HG03354 (cell line): ENCODE measurements at regions not wholly inside any gene's neighbourhood (a gene's known extent, or its start where the extent isn't known, plus 50 kb on each side); places are given as distances from the start of the nearest gene placed in this dataset.

Source experiments
- ATAC-seq: cut with Tn5 transposase; IDR thresholded peaks from one replicate; pipeline ENCODE4 v1.9.1; 2021; ENCODE audit warnings: mild to moderate bottlenecking; ENCODE audit not compliant: unreplicated experiment, poor library complexity, severe bottlenecking

DNA sequence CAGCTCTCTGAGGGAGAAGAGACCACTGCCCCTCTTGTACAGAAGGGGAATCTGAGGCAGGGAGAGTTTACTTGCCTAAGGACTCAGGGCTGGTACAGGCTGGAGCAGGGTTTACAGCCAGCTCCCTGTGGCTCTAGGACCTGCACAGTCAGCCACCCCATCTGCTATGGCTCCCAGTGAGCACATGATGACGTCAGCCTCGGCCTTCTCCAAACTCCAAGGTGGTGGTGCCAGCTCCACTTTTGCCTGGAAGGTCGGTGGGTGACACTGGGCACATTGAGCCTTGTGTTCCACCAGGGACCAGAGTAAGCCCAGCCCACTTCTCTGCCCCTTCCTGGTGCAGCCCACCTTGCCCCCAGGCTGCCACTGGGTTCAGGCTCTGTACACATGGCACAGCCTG lies 202.2 kb downstream of the ENGASE start:
- no peak for ATAC-seq

DNA sequence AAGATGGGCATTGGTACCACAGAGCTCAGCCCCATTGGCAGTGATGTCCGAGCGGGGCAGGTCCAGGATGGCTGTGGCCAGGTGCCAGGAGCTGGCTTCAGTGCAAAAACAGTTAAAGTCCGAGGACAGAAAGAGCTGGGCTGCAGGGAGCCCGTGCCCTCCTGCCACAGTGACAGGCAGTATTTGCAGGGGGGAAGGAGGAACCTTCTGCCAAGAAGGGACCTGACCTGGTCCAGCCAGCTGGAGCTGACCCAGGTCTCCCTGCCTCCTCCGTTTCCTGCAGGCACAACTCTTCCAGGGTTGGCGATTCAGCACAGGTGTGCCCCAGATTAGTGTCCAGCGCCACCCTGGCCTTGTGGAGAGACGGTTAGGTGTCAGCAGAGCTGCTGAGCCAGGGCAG lies 199.0 kb downstream of the ENGASE start:
- no peak for ATAC-seq

DNA sequence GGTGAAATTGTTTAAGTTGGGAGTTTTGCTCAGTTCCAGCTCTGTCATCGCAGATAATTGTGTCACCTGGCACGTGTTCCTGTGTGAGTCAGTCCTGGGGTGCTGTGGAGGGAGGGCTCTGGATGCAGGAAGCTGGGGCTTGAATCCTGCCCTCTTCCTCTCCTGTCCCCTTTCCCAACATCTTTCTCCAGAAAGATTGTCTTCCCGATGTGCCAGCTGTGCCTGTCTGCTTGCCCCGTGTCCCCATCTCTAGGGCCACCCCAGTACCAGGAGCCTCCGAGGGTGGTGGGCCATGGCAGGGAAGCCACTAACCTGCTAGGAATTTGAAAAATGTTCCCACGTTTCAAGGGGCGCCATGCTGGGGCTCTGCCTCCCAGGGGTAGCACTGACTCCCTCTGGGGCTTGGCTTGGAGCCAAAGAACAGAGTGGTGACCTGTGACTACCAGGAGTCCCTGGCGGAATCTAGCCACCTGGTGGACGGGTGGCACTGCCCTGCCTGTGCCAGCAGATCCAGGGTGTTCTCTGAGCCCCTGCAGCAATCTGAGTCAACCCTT lies 198.1 kb downstream of the ENGASE start:
- no peak for ATAC-seq

DNA sequence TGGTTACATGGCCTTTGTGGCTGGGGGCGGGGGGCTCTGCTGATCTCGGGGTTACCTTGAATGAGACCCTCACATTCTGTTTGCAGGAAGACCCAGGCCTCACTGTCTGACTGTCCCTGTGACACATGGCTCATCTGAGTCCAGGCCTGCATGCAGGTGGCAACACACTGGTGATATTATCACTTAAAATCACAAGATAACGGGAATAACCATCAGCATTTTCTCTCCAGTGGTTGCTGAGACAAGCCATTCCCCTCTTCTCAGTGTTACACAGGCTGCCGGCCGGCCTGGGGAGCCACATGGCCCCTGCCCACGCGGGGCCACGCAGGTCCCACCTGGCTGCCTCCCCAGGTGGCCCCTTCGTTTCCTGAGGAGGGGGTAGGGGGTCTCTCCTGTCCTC lies 197.6 kb downstream of the ENGASE start:
- ATAC-seq, result no peak

DNA sequence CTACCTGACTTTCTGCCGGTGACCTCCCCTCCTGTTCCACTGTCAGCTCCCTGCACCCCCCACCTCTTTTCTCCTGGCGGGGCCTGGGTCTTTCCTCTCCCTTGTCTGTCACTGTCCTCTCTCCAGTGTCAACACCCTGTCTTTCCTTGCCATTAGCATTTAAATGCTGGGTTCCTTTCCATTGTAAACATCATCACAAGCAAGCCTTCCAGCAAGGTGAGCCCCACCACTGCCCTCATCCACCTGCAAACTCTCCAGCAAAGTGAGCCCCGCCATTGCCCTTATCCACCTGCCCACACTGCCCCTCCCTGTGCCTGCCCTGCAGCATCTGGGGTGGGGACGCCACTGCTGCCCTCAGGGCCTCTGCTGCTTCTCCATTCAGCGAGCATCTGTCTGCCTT lies 195.0 kb downstream of the ENGASE start:
- ATAC-seq, result no peak

DNA sequence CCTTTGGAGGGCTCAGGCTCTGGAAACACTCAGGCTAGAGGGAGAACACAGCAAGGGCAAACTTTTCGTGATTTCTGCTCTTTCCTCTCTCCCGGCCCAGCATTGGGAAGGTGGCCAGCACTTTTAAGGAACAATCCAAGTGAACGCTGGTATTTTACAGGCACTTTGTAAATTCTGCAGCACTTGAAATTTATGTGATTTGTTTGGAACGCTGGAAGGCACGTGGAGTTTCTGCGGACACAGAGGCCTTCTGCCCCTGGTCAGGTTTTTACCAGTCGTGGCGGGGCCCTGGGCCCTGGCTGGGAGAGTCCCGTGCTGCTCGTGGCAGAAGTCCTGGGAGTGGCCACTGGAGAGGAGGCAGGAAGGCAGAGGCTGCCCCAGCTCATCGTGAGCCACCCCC lies 188.6 kb downstream of the ENGASE start:
- no peak for ATAC-seq

DNA sequence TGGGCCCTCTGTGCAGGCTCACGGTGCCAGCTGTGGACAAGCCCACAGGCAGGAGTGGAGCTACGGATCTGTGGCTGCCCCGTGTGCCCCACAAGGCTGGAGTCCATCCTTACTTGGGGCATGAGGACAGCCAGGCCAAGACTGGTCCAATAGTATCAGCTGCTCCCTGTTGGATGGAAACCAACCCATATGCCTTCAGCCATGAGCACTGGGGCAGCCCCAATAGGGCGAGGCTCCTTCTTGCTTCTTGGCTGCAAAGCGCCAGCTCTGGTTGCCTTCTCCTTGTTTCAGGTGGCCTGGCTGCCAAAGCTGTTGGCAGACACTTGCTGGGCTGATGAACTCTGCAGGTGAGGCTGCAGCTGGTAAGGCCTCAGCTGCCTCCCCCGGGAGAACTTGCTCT lies 188.0 kb downstream of the ENGASE start:
- no peak for ATAC-seq

DNA sequence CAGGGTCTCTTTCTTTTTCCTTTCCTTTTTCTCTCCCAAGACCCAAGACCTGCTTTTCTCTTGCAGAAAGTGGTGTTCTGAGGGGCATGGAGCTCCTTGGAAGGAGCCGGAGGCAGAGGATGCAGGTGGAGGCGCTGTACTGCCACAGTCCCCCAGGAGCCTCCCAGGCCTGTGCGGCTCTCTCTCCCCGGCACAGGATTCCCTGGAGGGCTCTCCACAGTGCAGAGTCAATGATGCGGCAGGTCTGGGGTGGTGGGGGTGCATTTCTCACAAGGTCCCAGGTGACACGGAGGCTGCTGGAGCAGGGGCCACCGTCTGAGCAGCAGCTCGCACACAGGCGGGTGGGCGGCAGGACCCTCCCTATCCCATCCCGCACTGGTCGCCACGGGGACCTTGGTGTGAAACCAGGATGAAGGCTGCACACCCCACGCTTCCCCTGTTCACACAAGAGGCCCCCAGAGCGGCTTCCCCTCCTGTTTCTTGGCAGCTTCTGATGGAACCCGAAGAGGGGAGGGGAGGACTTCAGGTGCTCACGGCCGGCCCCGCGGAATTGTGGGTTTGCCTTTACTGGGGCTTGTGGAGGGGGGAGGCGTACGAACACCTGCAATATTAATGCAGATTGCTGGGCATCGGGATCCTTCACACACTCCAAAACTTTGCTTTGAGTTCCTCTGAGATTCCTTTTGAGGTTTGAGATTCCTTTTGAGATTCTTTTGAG lies 186.9 kb downstream of the ENGASE start:
- no peak for ATAC-seq

DNA sequence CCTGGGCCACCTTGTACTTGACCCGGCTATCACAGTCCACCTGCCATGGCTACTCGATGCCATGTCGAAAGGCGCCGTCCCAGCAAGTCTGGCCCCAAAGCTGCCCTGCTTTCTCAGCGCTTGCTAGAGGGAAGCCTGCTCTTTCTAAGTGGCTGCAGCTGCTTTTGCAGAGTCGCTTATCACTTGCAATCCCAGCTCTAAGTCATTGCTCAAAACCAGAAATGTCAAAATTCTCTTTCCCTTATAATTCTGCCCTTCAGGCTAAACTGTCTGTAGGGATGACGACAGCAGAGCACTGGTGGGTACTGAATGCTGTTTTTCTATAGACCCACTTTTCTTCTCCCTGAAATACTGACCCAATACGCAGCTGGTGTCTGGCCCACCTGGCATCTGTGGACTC lies 184.2 kb downstream of the ENGASE start:
- no peak for ATAC-seq

DNA sequence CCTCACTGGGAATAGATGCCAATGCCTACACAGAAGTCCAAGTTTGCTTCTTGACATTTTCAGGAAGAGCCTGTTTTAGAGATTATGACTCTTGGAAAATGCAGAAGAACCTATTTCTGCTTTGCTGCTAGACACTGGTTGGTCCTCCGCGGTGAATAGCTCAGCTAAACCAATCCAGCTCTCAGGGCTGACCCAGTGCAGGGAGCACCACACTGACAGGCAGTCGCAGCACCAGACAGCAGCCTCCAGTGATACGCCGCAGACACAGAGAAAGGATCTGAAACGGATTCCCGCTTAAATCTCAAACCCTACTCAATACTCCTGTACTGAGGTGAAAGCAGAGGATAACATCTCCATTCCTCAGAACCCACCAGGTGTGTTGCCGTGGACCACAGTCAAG lies 183.4 kb downstream of the ENGASE start:
- no peak for ATAC-seq

DNA sequence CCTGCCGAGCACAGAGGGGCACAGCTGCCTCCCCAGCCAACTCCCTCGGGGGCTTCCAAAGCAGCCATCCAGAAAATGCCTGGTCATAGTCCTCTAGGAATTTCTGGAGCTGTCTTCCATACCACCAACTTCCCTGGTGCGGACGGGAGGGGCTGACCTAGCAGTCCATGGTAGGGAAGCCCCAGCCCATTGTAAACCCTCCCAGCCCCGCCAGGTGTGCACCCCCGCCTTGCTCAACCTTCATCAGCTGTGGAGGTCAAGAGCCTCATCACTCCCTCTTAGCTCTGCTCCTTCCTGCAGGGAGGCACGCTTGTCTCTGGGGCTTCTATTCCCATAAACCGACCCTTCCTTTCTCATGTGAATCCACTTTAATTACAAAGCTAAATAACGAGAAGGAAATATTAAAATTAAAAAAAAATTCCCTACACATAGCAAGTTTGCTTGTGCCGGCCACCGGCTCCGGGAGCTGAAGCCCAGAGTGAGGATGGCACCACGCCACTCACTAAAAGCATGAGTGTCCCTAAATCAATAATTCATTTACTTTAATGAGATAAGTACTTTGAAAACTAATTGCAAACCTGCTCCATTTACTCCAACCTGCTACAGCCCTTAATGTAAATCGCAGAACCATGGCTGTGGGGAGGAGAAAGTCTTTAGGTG lies 181.4 kb downstream of the ENGASE start:
- ATAC-seq, result no peak

DNA sequence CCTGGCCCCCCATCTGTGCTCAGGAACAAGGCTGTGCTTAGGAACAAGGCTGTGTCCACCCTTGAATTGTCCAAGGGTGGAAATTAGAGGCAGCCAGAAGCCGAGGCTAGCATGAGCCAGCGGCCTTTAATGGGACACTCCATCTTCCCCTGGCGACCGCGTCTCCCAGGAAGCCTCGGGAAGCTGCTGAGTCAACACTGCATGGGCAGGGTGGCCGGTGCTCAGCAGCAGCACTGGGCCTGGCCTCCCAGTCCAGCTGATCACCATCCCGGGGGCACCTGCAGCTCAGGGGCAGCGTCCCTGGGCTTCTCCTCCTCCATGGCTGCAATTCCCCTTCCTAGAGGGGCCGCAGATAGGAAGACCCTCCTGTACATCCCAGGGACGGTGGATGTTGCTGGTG lies 180.8 kb downstream of the ENGASE start:
- no peak for ATAC-seq

DNA sequence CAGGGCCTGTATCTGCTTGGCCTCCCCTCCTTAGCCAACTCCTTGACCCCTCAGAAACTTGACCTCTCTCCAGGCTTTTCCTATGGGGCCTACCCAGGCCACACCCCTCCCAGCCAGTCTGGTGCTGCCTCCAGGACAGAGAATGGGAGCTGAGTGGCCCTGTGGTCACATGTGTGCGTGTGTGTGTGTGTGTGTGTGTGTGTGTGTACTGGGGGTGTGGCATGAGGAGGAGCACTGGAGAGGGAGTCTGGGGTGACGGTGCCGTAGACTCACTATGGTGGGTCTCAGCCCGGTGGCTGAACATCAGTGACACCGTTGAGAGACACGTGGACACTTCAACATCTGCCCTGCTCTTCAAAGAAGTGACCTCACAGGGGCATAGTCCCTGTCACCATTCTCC lies 180.4 kb downstream of the ENGASE start:
- no peak for ATAC-seq

DNA sequence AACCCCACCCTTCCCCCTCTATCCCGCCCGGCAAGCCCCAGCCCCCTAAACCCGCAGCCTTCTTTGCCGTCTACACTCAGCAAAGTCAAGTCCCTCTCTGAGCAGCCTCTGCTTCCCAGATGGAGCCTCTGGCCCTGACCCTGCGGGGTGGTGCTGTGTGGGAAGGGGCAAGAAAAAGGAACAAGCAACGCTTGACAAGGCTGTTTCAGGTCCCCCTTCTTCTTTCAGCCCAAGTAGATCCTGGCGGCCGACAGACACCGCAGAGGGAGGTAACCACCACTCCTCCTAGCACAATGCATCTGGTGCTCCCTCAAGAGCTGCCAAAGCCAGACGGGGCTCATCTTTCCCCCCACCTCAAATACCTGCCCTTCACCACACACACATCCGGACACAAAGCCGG lies 178.3 kb downstream of the ENGASE start:
- no peak for ATAC-seq

DNA sequence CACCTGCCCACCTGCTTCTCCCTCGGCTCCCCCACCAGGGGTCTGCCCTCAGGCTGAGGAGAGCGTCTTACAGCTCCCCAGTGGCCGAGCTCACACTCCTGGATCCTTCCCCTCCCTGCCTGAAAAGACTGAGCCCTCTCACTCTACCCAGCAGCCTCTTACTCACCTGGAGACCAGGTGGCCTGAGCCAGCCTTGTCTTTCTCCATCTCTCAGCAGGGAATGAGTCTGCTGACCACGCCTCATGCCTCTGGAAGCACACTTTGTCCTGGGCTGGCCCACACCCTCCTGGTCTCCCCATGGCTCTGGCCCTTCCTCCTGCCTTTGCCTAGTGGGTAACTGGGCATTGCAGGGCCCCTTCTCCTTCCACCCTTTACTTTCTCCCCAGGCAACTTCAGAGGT lies 177.2 kb downstream of the ENGASE start:
- no peak for ATAC-seq

DNA sequence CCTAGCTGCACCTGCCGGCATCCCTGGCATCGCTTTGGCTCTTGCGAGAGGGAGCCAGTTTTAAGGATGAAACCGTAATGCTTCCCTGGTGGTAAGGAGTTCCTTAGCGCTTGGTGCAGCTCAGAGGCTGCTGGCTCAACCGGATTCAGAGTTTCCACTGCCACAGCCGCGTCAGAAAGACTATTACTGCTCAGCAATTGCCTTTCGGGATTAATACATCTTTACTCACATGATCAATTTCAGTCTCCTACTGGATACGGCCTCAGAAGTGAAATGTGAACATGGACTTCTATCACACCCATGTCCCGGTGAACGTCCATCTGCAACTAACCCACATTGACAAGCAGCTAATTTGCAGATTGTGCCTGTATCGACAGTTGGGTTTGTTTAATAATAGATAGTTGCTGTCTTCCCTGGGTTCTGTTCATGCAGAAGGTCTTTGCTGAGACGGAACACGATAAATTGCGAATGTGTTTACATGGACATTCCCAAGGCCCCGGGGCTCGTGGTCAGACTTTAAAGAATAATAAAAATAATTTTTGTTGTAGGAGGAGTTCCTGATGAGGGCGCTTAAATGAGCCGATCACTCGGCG lies 175.4 kb downstream of the ENGASE start:
- ATAC-seq, result no peak

DNA sequence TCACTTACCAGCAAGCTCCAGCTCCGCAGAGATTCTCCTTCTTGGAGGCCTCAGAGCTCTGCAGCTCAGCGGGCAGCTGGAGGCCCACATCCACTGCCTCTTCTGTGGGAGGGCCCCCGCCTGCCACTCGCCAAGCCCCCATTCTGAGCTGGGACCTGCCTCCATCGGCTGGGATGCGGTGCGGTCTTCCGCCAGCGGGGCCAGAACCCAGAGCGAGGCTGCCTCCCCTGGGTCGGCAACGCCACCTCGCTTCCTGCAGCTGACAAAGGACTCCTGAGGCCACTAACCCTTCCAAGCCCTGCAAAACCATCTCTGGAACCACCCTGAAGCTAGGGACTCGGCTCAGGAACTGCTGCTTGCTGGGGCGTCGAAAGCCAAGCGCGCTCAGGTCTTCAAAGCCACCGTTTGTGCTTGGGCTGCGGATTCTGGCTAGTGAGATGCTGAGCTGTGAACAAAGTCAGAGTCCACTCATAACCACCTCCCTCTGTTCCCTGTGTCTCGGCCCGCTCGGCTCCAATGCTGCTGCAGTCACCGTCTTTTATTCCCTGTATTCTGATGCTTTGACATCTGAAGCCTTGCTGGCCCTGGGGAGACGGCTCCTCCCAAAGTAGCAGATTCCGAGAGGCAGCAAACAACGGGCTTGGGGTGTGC lies 174.3 kb downstream of the ENGASE start:
- no peak for ATAC-seq

DNA sequence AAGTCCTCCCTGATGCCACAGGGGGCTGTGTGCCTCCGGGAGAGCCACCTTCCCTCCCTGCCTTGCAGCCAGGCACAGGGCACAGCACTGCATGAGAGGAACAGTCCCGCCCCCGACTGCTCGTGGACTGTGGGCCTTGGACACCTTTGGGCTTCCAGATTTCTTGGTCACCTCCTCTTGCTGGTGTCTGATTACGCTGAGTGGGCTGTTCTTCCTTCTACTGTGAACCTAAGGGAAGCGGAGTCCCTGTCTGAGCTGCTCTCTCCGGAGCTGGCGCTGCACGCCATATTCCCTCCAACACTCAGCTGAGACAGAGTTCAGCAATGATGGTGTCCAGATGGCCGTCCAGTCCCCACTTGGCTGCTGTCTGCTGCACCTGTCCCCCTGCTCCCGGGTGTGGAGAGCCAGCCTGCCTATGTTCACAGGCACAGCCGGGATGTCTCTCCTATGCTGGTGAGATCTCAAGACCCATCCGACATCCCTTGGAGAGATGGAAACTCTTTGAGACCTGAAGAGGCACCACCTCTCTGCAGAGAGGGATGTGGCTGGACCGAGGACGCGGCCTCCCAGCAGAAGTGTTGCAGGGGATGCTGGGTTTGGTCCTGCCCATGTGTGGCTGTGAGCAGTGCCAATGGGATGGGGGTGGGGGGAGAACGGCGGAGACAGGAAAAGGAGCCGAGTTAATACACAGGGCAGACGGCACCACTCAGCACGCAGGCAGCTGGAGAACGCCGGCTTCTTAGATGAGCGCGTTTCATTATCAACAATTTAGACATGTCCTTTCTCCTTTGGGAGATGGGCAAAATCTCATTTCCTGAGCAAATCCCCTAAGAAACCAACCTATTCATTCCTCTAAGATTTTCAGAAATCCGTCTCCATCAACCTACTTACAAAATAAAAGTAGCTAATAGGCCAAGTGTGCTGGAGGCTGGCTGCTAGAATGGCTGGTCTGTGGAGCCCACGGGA lies 171.9 kb downstream of the ENGASE start:
- no peak for ATAC-seq

DNA sequence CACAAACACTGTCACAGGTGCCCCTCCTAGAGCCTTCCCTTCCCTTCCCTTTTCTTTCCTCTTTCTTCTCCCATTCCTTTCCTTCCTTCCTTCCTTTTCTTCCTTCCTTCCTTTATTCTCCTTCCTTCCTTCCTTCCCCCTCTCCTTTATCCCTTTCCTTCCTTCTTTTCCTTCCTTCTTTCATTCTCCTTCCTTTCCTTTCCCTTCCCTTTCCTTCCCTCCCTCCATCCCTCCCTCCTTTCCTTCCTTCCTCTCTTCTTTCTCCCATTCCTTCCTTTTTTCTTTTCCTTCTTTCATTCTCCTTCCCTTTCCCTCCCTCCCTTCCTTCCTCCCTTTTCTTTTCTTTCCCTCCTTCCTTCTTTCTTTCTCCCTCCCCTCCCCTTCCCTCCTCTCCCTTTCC lies 170.0 kb downstream of the ENGASE start:
- no peak for ATAC-seq

DNA sequence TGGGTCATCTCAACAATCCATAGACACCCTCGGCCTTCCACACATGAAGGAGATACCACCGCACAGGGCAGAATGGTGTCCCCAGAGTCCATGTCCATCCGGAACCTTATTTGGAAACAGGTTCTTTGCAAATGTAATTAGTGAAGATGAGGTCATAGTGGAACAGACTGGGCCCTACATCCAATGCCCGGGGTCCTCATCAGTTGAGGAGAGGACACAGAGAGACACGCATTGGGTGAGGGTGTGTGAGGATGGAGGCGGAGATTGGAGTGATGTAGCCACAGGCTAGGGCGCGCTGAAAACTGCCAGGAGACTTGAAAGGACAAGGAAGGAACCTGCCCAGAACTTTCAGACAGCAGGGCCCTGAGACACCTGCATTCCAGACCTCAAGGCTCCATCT lies 169.4 kb downstream of the ENGASE start:
- no peak for ATAC-seq
